B cell (primary cell): ENCODE measurements at regions not wholly inside any gene's neighbourhood (a gene's known extent, or its start where the extent isn't known, plus 50 kb on each side); places are given as distances from the start of the nearest gene placed in this dataset.
A peak's percentile ranks its signal among the peaks of the same experiment; 100 is the strongest.

Experiments
- ATAC-seq: fragments of 200-7000 bp; cut with Tn5 transposase; one replicate; pipeline ENCODE4 v1.10.0; 2021; ENCODE audit warnings: low read depth, mild to moderate bottlenecking, moderate number of reproducible peaks, moderate library complexity
- CTCF ChIA-PET: fragments of 350-600 bp; sonication (Branson Sonifier 250); formaldehyde crosslinking; loops from one replicate; lab custom pipeline; 2021; ENCODE audit warnings: antibody characterized with exemption, inconsistent platforms; lab: Charles Lee
- POLR2A ChIA-PET: fragments of 350-600 bp; sonication (Branson Sonifier 250); formaldehyde crosslinking; loops from one replicate; lab custom pipeline; 2021; ENCODE audit warnings: antibody characterized with exemption; lab: Charles Lee
- DNase-seq: peaks from one replicate; pipeline ENCODE4 v3.0.0; 2013
- H2AFZ ChIP-seq: 2 replicates; pipeline ENCODE4 v1.6.1; 2012; ENCODE audit warnings: mild to moderate bottlenecking, low read depth, low read length; ENCODE audit not compliant: insufficient read depth, poor library complexity, severe bottlenecking
- H3K27ac ChIP-seq, 2 donors: 1 replicate in 1 of 2; 2 replicates in 1 of 2; pipeline ENCODE4 v1.5.1; 2012 to 2013; ENCODE audit warnings: low read length in 2 of 2, mild to moderate bottlenecking in 2 of 2, moderate library complexity in 1 of 2
- H3K27me3 ChIP-seq, 4 experiments: fragments of 200-600 bp in 1 of 4; sonication (generic) in 1 of 4; replicated peaks in 1 of 4; 1 replicate in 2 of 4; 2 replicates in 2 of 4; pipeline versions ENCODE4 v1.6.1 to v1.7.0; 2013 to 2016; ENCODE audit warnings: low read length in 3 of 4, mild to moderate bottlenecking in 2 of 4, mixed read lengths in 1 of 4, moderate library complexity in 1 of 4; ENCODE audit not compliant: insufficient read depth in 4 of 4, control insufficient read depth in 3 of 4; ENCODE audit errors: control extremely low read depth in 1 of 4
- H3K36me3 ChIP-seq, 2 experiments: replicated peaks in 1 of 2; 1 replicate in 1 of 2; 2 replicates in 1 of 2; pipeline versions ENCODE4 v1.6.1 to v1.7.1; 2013; ENCODE audit warnings: low read length in 1 of 2; ENCODE audit not compliant: insufficient read depth in 2 of 2, control insufficient read depth in 1 of 2; ENCODE audit errors: control extremely low read depth in 1 of 2, extremely low read depth in 1 of 2
- H3K4me1 ChIP-seq, 2 donors: fragments of 200-600 bp in 1 of 2; sonication (generic) in 1 of 2; 1 replicate in 1 of 2; 2 replicates in 1 of 2; pipeline versions ENCODE4 v1.5.1 to v1.6.1; 2013 to 2017; ENCODE audit warnings: low read length in 2 of 2; ENCODE audit not compliant: control insufficient read depth in 2 of 2, insufficient read depth in 2 of 2
- H3K4me2 ChIP-seq: replicated peaks from 2 replicates; pipeline ENCODE3; 2012; ENCODE audit warnings: mild to moderate bottlenecking, low read depth, low read length; ENCODE audit not compliant: poor library complexity, severe bottlenecking
- H3K4me3 ChIP-seq, 5 experiments: fragments of 200-600 bp in 1 of 5; sonication (generic) in 1 of 5; 1 replicate in 3 of 5; 2 replicates in 2 of 5; pipeline versions ENCODE4 v1.5.1 to v1.7.0; 2011 to 2016; ENCODE audit warnings: low read length in 4 of 5, mild to moderate bottlenecking in 4 of 5, low read depth in 2 of 5, control low read depth in 1 of 5, moderate library complexity in 1 of 5; ENCODE audit not compliant: insufficient read depth in 1 of 5; ENCODE audit errors: control extremely low read depth in 1 of 5, extremely low read depth in 1 of 5
- H3K79me2 ChIP-seq: fragments of 200-600 bp; sonication (generic); one replicate; pipeline ENCODE4 v1.6.0; 2016; ENCODE audit warnings: low read length; ENCODE audit not compliant: control insufficient read depth, insufficient read depth
- H3K9ac ChIP-seq: fragments of 200-600 bp; sonication (generic); 2 replicates; pipeline ENCODE4 v1.6.1; 2017; ENCODE audit warnings: mild to moderate bottlenecking, low read length, moderate library complexity
- H3K9me3 ChIP-seq, 3 donors: one replicate each; pipeline versions ENCODE4 v1.6.1 to v1.7.1; 2013; ENCODE audit warnings: low read length in 2 of 3; ENCODE audit not compliant: control insufficient read depth in 2 of 3, insufficient read depth in 1 of 3; ENCODE audit errors: control extremely low read depth in 1 of 3
- H4K20me1 ChIP-seq: 2 replicates; pipeline ENCODE4 v1.6.0; 2012; ENCODE audit warnings: mild to moderate bottlenecking, low read length; ENCODE audit not compliant: insufficient read depth, control insufficient read depth, poor library complexity, severe bottlenecking
- H3K27ac Mint-ChIP-seq: one replicate; pipeline ENCODE4 v1.8.0; 2021; ENCODE audit warnings: mixed read lengths
- H3K27me3 Mint-ChIP-seq: one replicate; pipeline ENCODE4 v1.8.0; 2021; ENCODE audit warnings: mixed read lengths
- H3K4me1 Mint-ChIP-seq: one replicate; pipeline ENCODE4 v1.8.0; 2021; ENCODE audit warnings: mixed read lengths
- H3K4me3 Mint-ChIP-seq: one replicate; pipeline ENCODE4 v1.8.0; 2021; ENCODE audit warnings: mixed read lengths
- H3K9me3 Mint-ChIP-seq: one replicate; pipeline ENCODE4 v1.8.0; 2022; ENCODE audit warnings: mixed read lengths; ENCODE audit not compliant: insufficient read depth
- CTCF ChIP-seq: fragments of 200-600 bp; IDR thresholded peaks from one replicate; pipeline ENCODE4 v1.8.0; 2022; ENCODE audit warnings: antibody characterized with exemption, mild to moderate bottlenecking
- EZH2 ChIP-seq: IDR thresholded peaks from 2 replicates; pipeline ENCODE4 v1.6.1; 2012; ENCODE audit warnings: borderline replicate concordance, low read depth, mild to moderate bottlenecking, moderate library complexity, low read length; ENCODE audit not compliant: insufficient read depth, poor library complexity, severe bottlenecking
- WGBS: methylation state at CpG from one replicate; pipeline ENCODE4 v1.1.5; 2013; ENCODE audit warnings: missing lambda C conversion rate; ENCODE audit not compliant: insufficient coverage; 5-methylcytosine and 5-hydroxymethylcytosine counted together
- intact Hi-C: fragments of 100-400 bp; cut with micrococcal nuclease; formaldehyde crosslinking; loops from one replicate; pipeline ENCODE4 v1.10.0; 2022

DNA sequence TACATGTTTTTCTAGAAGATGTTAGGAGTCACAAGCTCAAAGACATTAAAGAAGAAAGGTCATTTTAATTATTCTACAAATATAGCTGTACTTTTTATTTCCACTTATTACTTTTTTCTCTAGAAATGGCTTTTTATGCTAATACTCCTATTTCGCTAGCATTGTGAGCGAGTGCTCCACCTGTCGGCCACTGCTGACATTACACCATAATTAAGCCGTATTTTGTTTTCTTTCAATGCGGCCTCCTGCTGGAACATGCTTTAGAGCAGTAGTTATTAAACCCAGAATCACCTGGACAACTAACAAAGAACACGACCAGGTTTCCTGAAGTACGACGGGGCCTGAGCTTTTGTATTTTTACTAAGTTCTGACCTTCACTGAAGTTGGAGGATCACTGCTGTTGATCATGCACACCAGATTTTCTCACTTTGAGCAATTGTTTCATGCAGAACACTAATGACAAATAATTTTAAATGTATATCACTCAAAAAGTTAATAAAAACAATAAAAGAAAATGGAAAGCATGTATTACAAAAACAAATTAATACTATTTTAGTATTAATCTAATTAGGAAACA is 74.1 kb upstream of the PAK5 start:
- CTCF ChIA-PET: interaction anchor here (0.8 to 2.5 kb wide), 8 partner anchors 9 to 505 kb away, joined by 3 to 11 read pairs (median 4); no protein-coding TSS in a partner anchor
- Mint-ChIP-seq H3K27ac (no peak overlapping the region), H3K9me3 (no peaks in the 10 kb centered on the region), H3K4me3 (no peak overlapping the region), H3K27me3 (peaks cover 21% of the 10 kb centered on the region), H3K4me1 (no peaks in the 10 kb centered on the region)
- Histone ChIP-seq H3K79me2 (no peaks in the 10 kb centered on the region), H3K27me3 (peaks cover 0 to 10% (median 5%) of the 10 kb centered on the region in 4 experiments), H4K20me1 (no peaks in the 10 kb centered on the region), H3K4me3 (no peak overlapping the region), H3K27ac (no peak overlapping the region), H3K4me1 (no peaks in the 10 kb centered on the region), H3K4me2 (no peak overlapping the region), H3K36me3 (no peaks in the 10 kb centered on the region), H3K9me3 (no peaks in the 10 kb centered on the region), H3K9ac (no peak overlapping the region), H2AFZ (no peak overlapping the region)
- peak; percentile 38 for DNase-seq
- ATAC-seq: no peak
- TF ChIP-seq CTCF (peak; percentile 88), EZH2 (no peak)
- POLR2A ChIA-PET: no interaction called here
- intact Hi-C loops: loop anchor here (2.0 kb wide), 1 partner anchor 504 kb away; no protein-coding TSS in a partner anchor
- 12% methylated on average over 7 of the region's 8 CpGs for WGBS

GRCh38 chr20:9912290-9912689 is 73.4 kb upstream of the PAK5 start:
- no peaks in the 10 kb centered on the region for H4K20me1 ChIP-seq
- Mint-ChIP-seq H3K27me3 (peaks cover 21% of the 10 kb centered on the region), H3K9me3 (no peaks in the 10 kb centered on the region), H3K4me1 (no peaks in the 10 kb centered on the region), H3K27ac (no peak overlapping the region), H3K4me3 (no peak overlapping the region)
- POLR2A ChIA-PET: no interaction called here
- intact Hi-C loops: loop anchor here (2.0 kb wide), 1 partner anchor 503 kb away; no protein-coding TSS in a partner anchor
- no peaks in the 10 kb centered on the region for H3K4me1 ChIP-seq
- H2AFZ ChIP-seq: no peak overlapping the region
- no peak for DNase-seq
- ATAC-seq: no peak
- CTCF ChIA-PET: interaction anchor here (0.8 to 2.5 kb wide), 11 partner anchors 8 to 504 kb away, joined by 3 to 11 read pairs (median 3); no protein-coding TSS in a partner anchor
- H3K79me2 ChIP-seq: no peaks in the 10 kb centered on the region
- WGBS: 100% methylated on average over 4 of the region's 5 CpGs
- H3K9ac ChIP-seq: no peak overlapping the region
- no peak overlapping the region for H3K4me2 ChIP-seq
- H3K36me3 ChIP-seq: no peaks in the 10 kb centered on the region
- H3K4me3 ChIP-seq: no peak overlapping the region
- no peaks in the 10 kb centered on the region for H3K9me3 ChIP-seq
- H3K27me3 ChIP-seq: peaks cover 0 to 10% (median 5%) of the 10 kb centered on the region in 4 experiments
- TF ChIP-seq EZH2: no peak
- no peak for TF ChIP-seq CTCF
- no peak overlapping the region for H3K27ac ChIP-seq
